Suppressor macrophage (primary cell): ENCODE measurements at regions not wholly inside any gene's neighbourhood (a gene's known extent, or its start where the extent isn't known, plus 50 kb on each side); places are given as distances from the start of the nearest gene placed in this dataset.

Experiments
- DNase-seq, 4 experiments: peaks; one replicate each; pipeline ENCODE4 v3.0.0-alpha.2; 2020 to 2022

DNA sequence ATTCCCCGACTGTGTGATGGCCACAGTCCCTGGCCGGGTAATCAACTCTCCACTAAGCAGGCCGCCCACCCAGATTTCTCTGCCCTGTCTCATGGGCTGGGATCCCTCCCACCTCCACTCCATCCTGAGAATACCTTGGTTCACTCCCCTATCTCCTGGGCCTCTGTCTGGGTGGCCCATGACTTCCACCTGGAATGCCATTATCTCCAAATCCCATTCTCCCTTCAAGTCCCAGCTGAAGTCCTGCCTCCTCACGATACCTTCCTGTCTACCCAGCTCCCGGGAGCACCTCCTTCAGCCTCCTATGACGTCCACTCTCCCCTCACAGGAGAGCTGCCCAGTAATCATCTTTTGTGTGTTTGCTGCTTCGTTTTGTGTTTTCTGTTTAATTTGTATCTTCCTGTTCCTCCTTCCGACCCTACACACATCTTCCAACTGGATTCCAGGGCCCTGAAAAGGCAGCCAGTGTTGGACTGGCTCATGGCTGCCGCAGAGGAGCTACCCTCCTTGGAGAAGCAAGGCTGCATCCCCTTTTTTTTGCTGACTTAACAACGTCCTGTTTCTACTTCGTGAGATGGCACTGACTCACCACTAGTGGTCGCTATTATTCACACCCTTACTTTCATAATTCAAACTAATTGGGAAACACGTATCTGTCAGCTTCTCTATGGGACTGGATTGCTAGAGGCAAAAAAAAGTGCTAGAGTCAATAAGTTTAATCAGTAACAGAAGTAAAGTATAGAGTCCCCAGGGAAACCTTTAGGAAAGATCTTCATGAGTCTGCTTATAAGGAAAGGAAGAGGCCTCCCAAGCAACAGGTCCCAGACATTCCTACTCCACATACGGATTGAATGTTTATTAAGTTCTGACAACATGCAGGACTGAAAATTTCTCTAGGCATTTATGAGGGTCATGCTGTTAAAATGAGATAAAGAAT is 171.9 kb upstream of the GATA6 start:
- DNase-seq, result peak; percentile 42 to 80 (median 68)

DNA sequence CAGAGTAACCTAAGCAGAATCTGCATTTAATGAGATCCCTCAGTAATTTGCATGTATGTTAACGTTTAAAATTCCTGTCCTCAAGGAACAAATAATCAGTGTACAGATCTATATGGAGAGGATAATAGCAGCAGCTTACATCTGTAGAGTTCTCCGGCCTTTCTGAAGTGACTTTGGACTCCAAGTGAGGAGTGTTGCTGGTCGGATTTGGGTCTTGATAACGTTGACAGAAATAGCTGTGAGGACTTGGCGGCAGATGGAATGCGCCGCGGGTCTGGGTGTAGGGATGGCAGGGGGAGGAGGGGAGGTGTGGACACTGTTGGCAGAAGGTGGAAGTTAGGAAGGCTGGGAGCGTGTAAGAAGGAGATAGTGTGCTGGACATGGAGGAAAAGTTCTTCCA is 170.9 kb upstream of the GATA6 start:
- no peak for DNase-seq

DNA sequence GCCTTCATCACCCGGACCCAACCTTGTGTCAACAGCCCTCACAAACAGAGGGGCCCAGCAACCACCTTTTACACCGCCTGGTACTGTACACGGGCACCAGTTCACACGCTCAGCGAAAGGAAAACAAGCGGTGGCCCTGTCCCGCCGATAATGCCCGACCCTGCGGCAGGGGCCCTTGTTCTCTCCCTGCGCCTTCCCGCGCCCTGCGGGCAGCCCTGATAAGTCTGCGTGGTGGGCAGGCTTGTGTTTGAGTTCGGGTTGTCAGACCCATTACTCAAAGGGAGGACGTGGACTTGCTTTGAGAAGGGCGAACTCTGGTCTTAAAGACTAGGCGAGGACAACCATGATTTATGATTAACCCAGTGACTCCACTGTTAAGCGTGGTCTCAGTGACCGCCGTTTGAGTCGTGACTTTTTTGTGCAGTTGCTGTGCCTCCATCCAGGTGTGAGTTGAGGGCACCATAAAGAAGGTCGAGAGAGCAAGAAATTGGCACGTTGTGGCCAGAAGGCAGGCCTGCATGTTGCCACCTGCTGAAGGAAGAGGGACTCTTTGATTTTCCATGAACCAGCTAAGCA is 167.4 kb upstream of the GATA6 start:
- DNase-seq, result no peak

DNA sequence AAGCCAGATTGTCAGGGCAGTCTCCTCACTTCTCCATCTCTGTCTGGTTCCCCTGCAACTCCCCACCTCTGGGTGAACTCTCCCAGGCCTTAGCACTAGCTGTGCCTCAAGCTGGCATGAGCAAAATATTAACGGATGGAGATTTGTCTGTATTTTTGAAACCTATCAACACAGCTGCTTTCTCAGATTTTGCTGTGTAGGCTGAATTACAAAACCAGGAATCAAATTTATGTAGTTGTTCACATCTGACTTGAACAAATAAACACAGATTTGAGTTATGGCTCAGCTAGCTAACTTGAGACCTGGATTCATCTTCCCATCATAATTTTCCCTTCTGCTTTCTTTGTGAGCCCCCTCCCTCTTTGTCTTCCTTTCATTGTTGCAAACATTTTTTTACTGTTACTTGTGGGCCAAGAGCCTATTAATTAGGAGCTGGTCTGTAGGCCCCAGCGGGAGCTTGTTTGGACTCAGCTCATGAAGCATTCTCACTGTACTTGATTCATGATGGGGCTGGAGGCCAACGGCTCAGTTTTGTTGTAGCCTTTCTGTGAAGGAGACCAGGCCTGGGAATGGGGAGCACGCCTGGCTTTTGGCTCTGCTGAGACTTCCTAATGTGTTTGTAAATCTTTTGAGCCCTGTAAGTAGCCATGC is 164.1 kb upstream of the GATA6 start:
- no peak for DNase-seq

DNA sequence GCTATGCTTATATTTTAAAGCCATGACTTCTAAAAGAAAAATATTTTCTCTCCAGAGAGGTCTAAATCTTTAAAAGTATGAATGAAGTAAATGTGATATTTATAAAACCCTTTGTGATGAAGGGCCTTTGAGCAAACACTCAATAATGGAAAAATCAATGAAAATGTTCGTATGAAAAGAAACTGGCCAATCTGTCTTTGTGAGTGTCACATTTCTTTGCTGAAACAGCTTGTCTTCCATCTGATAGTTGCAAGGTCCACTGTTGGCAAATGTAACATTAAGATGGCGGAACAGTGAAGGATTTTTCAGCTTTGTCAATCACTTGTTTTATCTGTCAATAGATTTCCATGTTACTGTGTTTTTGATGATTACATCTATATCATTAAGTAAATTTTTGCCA is 162.9 kb upstream of the GATA6 start:
- DNase-seq, result no peak

GRCh38 chr18:22009242-22009641 is 160.1 kb upstream of the GATA6 start:
- no peak for DNase-seq

DNA sequence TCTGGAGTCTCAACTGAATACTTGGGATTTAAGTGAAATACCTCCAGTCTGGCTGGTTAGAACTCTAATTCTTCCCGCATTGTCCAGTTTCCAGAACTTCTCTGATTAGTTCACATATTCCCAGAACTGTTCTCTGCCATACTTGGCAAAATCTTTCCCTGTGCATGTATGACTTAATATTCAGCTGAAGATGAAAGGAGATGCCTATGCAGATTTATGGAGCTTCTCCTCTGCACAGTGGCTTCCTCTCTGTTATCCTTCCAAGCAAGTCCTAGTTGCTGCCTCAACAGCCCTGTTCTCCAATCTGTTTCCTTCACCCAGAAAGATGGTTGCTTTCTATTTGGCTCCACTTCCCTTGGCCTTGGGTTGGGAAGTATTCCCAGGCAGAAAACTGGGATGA is 155.4 kb upstream of the GATA6 start:
- DNase-seq, result no peak

DNA sequence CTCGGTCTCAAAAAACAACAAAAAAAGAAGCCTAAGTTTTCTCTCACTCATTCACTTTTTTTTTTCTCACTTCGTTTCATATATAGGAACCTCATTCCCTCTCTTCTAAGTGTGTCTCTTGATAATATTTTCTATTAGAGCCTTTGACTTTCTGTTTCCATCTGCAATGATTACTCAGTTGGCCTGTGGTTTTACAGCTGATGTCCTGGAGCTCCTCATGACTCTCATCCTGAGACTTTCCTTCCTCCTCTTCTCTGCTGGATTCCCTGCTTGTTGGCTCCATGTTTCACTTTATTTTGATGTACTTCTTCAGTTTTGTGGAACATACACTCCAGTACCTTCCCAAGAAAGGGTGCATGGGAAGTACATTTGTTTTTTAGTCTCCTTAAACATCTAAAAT is 154.2 kb upstream of the GATA6 start:
- DNase-seq, result no peak

- peak; percentile 1 to 39 (median 19) for DNase-seq
These were observed 151.0 kb upstream of the GATA6 start for GRCh38 chr18:22018366-22018765.

DNA sequence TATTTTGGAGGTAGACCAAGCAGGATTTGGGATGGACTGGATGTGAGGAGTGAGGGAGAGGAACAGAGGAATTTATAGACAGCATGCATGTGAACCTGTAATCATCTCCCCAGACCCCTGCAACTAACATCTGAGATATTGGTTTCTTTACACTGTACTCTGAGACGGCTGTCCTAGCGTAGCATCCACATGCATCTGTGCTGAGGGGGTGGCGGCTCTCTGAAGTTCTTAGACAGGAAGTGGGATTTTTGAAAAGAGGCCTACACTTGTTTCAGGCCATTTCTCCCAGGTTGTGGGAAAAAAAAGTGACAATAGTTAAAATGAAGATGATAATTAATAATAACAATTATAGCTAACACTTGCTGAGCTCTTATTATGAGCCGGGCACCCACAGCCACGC is 150.2 kb upstream of the GATA6 start:
- no peak for DNase-seq

DNA sequence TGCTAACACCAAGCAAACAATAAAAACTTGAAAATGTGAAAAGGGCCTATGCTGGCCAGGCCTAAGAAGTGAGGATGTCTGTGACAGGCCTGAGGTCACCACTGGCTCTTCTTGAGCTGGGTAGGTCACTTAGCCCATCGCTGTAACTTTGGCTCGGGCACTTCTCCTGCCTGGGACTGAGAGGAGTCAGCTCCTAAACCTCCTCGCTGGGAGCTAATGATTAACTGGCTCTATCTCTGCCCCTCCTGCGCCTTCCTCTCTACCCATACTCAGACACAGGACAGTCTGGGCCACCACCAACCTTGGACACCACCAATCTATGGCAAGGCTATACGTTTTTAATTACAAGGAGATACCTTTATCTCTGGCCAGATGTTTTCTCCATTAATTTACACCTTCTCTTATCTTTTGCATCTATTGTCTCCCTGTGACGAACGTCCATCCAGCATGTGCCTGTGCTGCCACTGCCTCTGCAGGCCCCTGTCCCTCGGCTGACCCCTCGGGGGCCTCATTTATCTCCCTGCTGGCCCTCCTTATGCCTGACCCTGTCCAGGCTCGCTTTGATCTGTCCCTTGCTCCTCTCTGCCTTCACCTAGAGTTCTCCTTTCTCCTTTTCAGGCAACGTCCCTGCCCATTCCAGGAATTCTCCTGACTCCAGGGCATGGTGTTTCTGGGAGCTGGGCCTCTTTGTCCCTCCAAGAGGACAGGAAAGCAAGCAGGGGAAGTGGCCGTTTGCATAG is 149.1 kb upstream of the GATA6 start:
- no peak for DNase-seq

DNA sequence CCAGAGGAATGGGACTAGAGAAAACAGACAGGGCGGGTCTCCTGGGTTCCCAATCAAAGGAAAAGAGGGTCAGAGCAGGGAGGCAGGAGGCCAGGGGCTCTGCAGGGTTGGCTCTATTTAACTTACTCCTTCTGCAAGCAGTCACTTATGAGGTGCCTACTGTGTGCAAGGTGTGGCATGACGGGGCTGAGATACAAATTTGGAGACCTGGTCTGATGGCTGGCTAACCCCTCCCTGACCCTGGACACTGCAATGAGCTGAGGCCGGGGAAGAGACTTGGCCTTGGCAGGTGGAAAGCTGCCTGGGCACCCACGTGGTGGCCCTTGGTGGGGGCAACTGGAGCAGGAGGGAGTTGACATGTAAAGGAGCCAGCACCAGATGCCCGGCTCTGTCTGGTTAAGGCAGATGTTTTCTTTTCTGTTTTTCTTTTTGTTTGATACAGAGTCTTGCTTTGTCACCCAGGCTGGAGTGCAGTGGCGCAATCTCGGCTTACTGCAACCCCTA is 148.5 kb upstream of the GATA6 start:
- DNase-seq, result no peak

- DNase-seq, result no peak
These were observed 147.7 kb upstream of the GATA6 start for GRCh38 chr18:22021701-22022100.

DNA sequence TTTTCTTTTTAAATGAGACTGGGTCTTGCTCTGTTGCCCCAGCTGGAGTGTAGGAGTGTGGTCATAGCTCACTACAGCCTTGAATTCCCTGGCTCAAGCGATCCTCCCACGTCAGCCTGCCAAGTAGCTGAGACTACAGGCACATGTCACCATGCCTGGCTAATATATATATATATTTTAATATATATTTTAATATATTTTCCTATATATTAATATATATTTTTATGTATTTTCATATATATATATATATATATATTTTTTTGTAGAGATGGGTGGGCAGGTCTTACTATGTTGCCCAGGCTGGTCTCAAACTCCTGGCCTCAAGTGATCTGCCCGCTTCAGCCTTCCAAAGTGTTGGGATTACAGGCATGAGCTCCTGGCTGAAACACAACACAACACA is 144.5 kb upstream of the GATA6 start:
- DNase-seq, result no peak

DNA sequence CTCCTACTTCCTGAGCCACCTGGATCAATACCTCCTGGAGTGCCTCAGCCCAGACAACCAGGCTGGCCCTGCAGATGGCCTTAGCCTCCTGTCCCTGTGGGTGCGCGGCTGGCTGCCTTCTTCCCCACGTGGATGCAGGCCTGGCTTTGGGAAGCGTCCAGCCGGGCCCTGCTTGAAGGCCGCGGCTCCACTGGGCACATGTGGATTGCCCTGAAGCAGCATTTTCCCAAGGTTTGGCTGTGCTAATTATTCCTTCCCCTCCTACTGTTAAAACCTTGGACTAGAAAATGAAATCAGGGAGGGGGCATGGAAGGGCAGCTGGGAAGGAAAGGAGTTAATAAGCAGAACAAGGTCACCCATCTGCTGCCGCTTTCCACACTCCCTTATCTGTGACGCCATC is 143.0 kb upstream of the GATA6 start:
- no peak for DNase-seq

DNA sequence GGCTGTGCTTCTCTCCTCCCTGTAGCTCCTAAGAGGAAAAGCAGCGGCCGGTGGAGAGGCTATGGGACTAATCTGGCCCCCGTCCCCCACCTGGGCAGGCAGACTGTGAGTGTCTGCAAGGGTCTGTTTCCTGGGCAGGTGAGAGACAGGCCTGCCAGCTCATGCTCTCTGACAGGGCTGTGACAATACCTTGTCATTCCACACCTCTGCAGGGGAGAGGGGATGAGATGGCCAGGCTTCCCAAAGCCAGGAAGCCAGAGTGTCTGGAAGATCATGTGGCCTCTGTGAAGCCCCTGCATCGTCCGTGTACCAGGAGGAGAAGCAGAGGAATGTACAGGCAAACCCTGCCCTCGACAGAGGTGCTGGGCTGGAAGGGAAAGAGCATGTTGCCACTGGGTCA is 142.5 kb upstream of the GATA6 start:
- DNase-seq, result no peak

GRCh38 chr18:22031611-22032010 is 137.8 kb upstream of the GATA6 start:
- no peak for DNase-seq

DNA sequence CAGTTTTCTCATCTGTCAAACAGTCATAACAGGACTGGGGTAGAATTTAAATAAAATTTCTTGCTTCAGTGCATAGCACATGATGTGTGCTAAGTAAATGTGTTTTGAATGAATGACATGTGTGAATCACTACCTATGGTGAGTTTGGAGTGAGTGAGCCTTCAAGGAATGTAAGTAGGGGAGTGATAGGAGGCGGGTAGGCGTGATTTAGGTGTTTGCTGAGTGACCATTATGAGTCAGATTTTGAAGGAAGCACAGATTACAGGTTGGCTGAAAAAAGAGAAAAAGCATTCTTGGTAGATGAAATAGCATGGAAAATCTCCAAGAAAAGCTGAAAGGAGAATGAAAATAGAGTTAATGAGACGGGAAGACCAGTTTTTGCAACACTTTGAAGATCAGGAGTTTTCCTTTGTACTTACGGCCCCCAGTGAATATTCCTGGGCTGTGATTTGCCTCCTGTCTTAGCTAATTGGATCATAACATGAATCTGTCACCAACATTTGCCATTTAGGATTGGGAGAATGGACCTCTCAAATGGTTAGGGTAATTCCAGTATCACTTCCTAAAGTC is 136.9 kb upstream of the GATA6 start:
- no peak for DNase-seq

- DNase-seq, result no peak
These were observed 136.3 kb upstream of the GATA6 start for GRCh38 chr18:22033085-22033484.

- DNase-seq, result no peak
These were observed 135.1 kb upstream of the GATA6 start for GRCh38 chr18:22034276-22034675.

DNA sequence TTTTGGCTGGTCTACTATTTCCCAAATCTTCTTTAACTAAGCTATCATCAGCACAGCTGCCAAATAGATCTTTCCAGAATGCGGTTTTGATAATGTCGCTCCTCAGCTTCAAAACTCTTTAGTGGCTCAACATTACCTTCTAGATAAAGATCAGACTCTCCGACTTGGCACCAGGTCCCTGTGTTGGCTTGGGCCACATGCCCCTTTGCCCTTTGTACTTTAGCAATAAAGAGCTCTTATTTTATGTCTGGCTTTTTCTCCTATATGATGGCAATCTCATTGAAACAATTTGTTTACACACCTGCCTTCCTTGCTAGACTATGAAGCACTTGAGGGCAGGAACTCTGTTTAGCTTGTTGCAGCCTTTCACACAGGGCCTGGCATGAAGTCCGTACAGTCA is 128.9 kb upstream of the GATA6 start:
- no peak for DNase-seq

DNA sequence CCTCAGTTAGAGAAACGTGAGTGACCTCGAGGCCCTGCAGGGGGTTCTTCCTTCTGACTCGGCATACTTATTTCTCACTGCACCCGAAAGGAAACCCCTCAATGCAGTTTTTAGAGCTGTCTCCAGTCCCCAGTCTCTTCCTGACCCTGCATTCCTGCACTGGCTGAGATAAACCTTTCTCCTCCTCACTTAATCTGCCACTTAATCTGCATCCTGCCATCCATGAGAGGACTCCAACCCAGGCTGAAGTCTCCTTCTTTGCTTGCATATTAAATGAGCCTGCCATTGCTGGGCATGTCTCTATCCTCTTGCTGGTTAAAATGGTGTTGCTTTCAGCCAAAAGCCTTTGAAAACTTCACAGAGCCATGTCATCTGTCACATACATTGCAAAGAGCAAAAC is 125.6 kb upstream of the GATA6 start:
- no peak for DNase-seq
